RWPE1 (cell line): ENCODE measurements at regions not wholly inside any gene's neighbourhood (a gene's known extent, or its start where the extent isn't known, plus 50 kb on each side); places are given as distances from the start of the nearest gene placed in this dataset.
"Not testable (repeated sequence)": the region's sequence is repeated elsewhere in the genome, so short reads cannot be mapped to it uniquely, and the experiment has no call there.

Experiments
- CTCF ChIA-PET: fragments of 350-600 bp; sonication (Branson Sonifier 250); formaldehyde crosslinking; extraction: SDS; loops from one replicate; lab custom pipeline; 2021; lab: Yijun Ruan, JAX
- POLR2A ChIA-PET: fragments of 400-600 bp; formaldehyde crosslinking; extraction: SDS; loops from one replicate; lab custom pipeline; 2020; ENCODE audit warnings: antibody characterized with exemption; ENCODE audit not compliant: low non-redundant PET; lab: Yijun Ruan, JAX
- DNase-seq: peaks from one replicate; pipeline ENCODE4 v3.0.0; 2012; ENCODE audit warnings: low spot score
- H3K27ac ChIP-seq: fragments of 450-650 bp; 2 replicates; pipeline ENCODE4 v1.5.1; 2017
- CTCF ChIP-seq: fragments of 450-650 bp; conservative IDR thresholded peaks from 2 replicates; pipeline ENCODE4 v1.5.1; 2017; ENCODE audit warnings: low read depth, mild to moderate bottlenecking

- ChIA-PET CTCF (no interaction called here), POLR2A (no interaction called here)
- DNase-seq = no peak
- H3K27ac ChIP-seq = no peak overlapping the region
- TF ChIP-seq CTCF = no peak
Observed at GRCh38 chr2:55802067-55802466, 108.4 kb upstream of the PNPT1 start.

- no peak overlapping the region for H3K27ac ChIP-seq
- no peak for DNase-seq
- POLR2A ChIA-PET = no interaction called here
- CTCF ChIA-PET = interaction anchor here (0.7 kb wide), 1 partner anchor 31 kb away, joined by 3 read pairs; no protein-coding TSS in a partner anchor
- TF ChIP-seq CTCF = no peak
Observed at GRCh38 chr2:55801436-55801835, 107.8 kb upstream of the PNPT1 start.

- H3K27ac ChIP-seq, DNase-seq, POLR2A ChIA-PET: not testable (repeated sequence)
- CTCF ChIA-PET = interaction anchor here (0.6 kb wide), 2 partner anchors 67 to 746 kb away, joined by 3 to 4 read pairs; no protein-coding TSS in a partner anchor
Observed at GRCh38 chr2:55799624-55800023, 106.0 kb upstream of the PNPT1 start.

- POLR2A ChIA-PET = no interaction called here
- no peak for TF ChIP-seq CTCF
- DNase-seq = no peak
- CTCF ChIA-PET = interaction anchor here (0.6 to 0.7 kb wide), 2 partner anchors 107 to 114 kb away, joined by 3 to 4 read pairs; no protein-coding TSS in a partner anchor
- H3K27ac ChIP-seq = no peak overlapping the region
Observed at GRCh38 chr2:55796121-55796520, 102.5 kb upstream of the PNPT1 start.

- H3K27ac ChIP-seq = peak overlapping the region; percentile 27; the same call in 1 of the 2 replicates
- CTCF ChIA-PET, DNase-seq, POLR2A ChIA-PET: not testable (repeated sequence)
Observed at GRCh38 chr2:55793602-55794001, 100.0 kb upstream of the PNPT1 start.

GRCh38 chr2:55786280-55786679 lies 92.6 kb upstream of the PNPT1 start:
- TF ChIP-seq CTCF = no peak
- no peak for DNase-seq
- H3K27ac ChIP-seq = no peak overlapping the region
- CTCF ChIA-PET = no interaction called here
- POLR2A ChIA-PET = no interaction called here

GRCh38 chr2:55783751-55784150 lies 90.1 kb upstream of the PNPT1 start:
- POLR2A ChIA-PET, DNase-seq, H3K27ac ChIP-seq: not testable (repeated sequence)
- CTCF ChIA-PET = interaction anchor here (0.6 kb wide), 1 partner anchor 12 kb away, joined by 4 read pairs; no protein-coding TSS in a partner anchor

GRCh38 chr2:55782528-55783173 lies 89.0 kb upstream of the PNPT1 start:
- CTCF ChIA-PET = interaction anchor here (1.3 kb wide), 1 partner anchor 11 kb away, joined by 3 read pairs; no protein-coding TSS in a partner anchor
- DNase-seq = no peak
- POLR2A ChIA-PET = no interaction called here
- no peak overlapping the region for H3K27ac ChIP-seq
- no peak for TF ChIP-seq CTCF
